ENCODE measurements at regions not wholly inside any gene's neighbourhood (a gene's known extent, or its start where the extent isn't known, plus 50 kb on each side); places are given as distances from the start of the nearest gene placed in this dataset.
"Not testable (repeated sequence)": the region's sequence is repeated elsewhere in the genome, so short reads cannot be mapped to it uniquely, and the experiment has no call there.

- Histone ChIP-seq H3K27me3 (ENCODE audit: insufficient read depth, low read length) (no peaks in the 10 kb centered on the region), H4K91ac (ENCODE audit: low read depth, low read length) (no peak overlapping the region), H2BK120ac (ENCODE audit: insufficient read depth, low read length, poor library complexity) (peak overlapping the region; percentile 33), H3K79me1 (ENCODE audit: low read length) (peaks cover 7% of the 10 kb centered on the region), H3K4ac (ENCODE audit: low read depth, low read length) (no peak overlapping the region), H2AK5ac (ENCODE audit: low read length) (no peak overlapping the region), H2AFZ (ENCODE audit: insufficient read depth, low read length, poor library complexity) (no peak overlapping the region), H3K14ac (ENCODE audit: low read length) (peak overlapping the region; percentile 56), H3K79me2 (ENCODE audit: control insufficient read depth, insufficient read depth, low read length, poor library complexity) (no peaks in the 10 kb centered on the region), H3K9ac (ENCODE audit: low read length) (no peak overlapping the region), H3K4me1 (ENCODE audit: control insufficient read depth in 1 of 2, insufficient read depth in 2 of 2, low read length in 2 of 2) (peaks cover 9% of the 10 kb centered on the region in 2 experiments), H3K18ac (ENCODE audit: low read length) (no peak overlapping the region), H3K4me3 (ENCODE audit: low read depth, low read length) (no peak overlapping the region), H2BK5ac (ENCODE audit: low read depth, low read length, poor library complexity) (peak overlapping the region; percentile 93), H4K8ac (ENCODE audit: low read depth, low read length) (peak overlapping the region; percentile 70), H3K4me2 (ENCODE audit: low read length) (no peak overlapping the region), H3K9me3 (ENCODE audit: insufficient read depth, low read depth, low read length) (no peaks in the 10 kb centered on the region), H4K12ac (ENCODE audit: low read depth, low read length) (no peak overlapping the region), H3K27ac (ENCODE audit: low read depth, low read length) (peak overlapping the region; percentile 78), H2BK12ac (ENCODE audit: low read length) (no peak overlapping the region), H3K36me3 (ENCODE audit: control insufficient read depth in 1 of 2, insufficient read depth in 2 of 2, low read length in 2 of 2) (no peaks in the 10 kb centered on the region), H3K23ac (ENCODE audit: low read length) (no peak overlapping the region)
- peak in 1 of 2 donors; percentile 18 for DNase-seq
- WGBS (ENCODE audit: extremely low coverage, insufficient coverage, insufficient read length): no CpG with 5 or more reads among the region's 3 CpGs
Measured at GRCh38 chr10:80966326-80966986, 428.8 kb downstream of the SH2D4B start.

- H2BK12ac ChIP-seq (ENCODE audit: low read length); H3K4me1 ChIP-seq (ENCODE audit: control insufficient read depth in 1 of 2, insufficient read depth in 2 of 2, low read length in 2 of 2); H2AK5ac ChIP-seq (ENCODE audit: low read length); H2BK120ac ChIP-seq (ENCODE audit: insufficient read depth, low read length, poor library complexity); H4K12ac ChIP-seq (ENCODE audit: low read depth, low read length); H3K4me2 ChIP-seq (ENCODE audit: low read length); DNase-seq; H3K9me3 ChIP-seq (ENCODE audit: insufficient read depth, low read depth, low read length); H3K4me3 ChIP-seq (ENCODE audit: low read depth, low read length); H3K27me3 ChIP-seq (ENCODE audit: insufficient read depth, low read length); H3K79me2 ChIP-seq (ENCODE audit: control insufficient read depth, insufficient read depth, low read length, poor library complexity); H3K79me1 ChIP-seq (ENCODE audit: low read length); H3K18ac ChIP-seq (ENCODE audit: low read length); H2AFZ ChIP-seq (ENCODE audit: insufficient read depth, low read length, poor library complexity); H4K8ac ChIP-seq (ENCODE audit: low read depth, low read length); H3K36me3 ChIP-seq (ENCODE audit: control insufficient read depth in 1 of 2, insufficient read depth in 2 of 2, low read length in 2 of 2); H3K27ac ChIP-seq (ENCODE audit: low read depth, low read length); H3K9ac ChIP-seq (ENCODE audit: low read length); H3K14ac ChIP-seq (ENCODE audit: low read length); H3K23ac ChIP-seq (ENCODE audit: low read length); H3K4ac ChIP-seq (ENCODE audit: low read depth, low read length): not testable (repeated sequence)
- Histone ChIP-seq H2BK5ac (ENCODE audit: low read depth, low read length, poor library complexity) (peak overlapping the region; percentile 27), H4K91ac (ENCODE audit: low read depth, low read length) (peak overlapping the region; percentile 47)
- WGBS (ENCODE audit: extremely low coverage, insufficient coverage, insufficient read length): no CpG with 5 or more reads among the region's 4 CpGs
Measured at GRCh38 chr10:80967357-80967756, 429.7 kb downstream of the SH2D4B start.

- H3K79me1 ChIP-seq (ENCODE audit: low read length): peaks cover 4% of the 10 kb centered on the region
- H2AFZ ChIP-seq (ENCODE audit: insufficient read depth, low read length, poor library complexity): no peak overlapping the region
- H3K27me3 ChIP-seq (ENCODE audit: insufficient read depth, low read length): no peaks in the 10 kb centered on the region
- no peak overlapping the region for H3K4me3 ChIP-seq (ENCODE audit: low read depth, low read length)
- no peak overlapping the region for H2BK120ac ChIP-seq (ENCODE audit: insufficient read depth, low read length, poor library complexity)
- H3K23ac ChIP-seq (ENCODE audit: low read length): no peak overlapping the region
- no peak overlapping the region for H2AK5ac ChIP-seq (ENCODE audit: low read length)
- no peak overlapping the region for H4K91ac ChIP-seq (ENCODE audit: low read depth, low read length)
- H3K9ac ChIP-seq (ENCODE audit: low read length): no peak overlapping the region
- no peak overlapping the region for H2BK12ac ChIP-seq (ENCODE audit: low read length)
- H3K4me1 ChIP-seq (ENCODE audit: control insufficient read depth in 1 of 2, insufficient read depth in 2 of 2, low read length in 2 of 2): peaks cover 8 to 9% of the 10 kb centered on the region in 2 experiments
- DNase-seq: no peak
- no peak overlapping the region for H3K4ac ChIP-seq (ENCODE audit: low read depth, low read length)
- H3K4me2 ChIP-seq (ENCODE audit: low read length): no peak overlapping the region
- H3K18ac ChIP-seq (ENCODE audit: low read length): no peak overlapping the region
- H2BK5ac ChIP-seq (ENCODE audit: low read depth, low read length, poor library complexity): no peak overlapping the region
- no peaks in the 10 kb centered on the region for H3K79me2 ChIP-seq (ENCODE audit: control insufficient read depth, insufficient read depth, low read length, poor library complexity)
- no peak overlapping the region for H3K27ac ChIP-seq (ENCODE audit: low read depth, low read length)
- H4K8ac ChIP-seq (ENCODE audit: low read depth, low read length): no peak overlapping the region
- no peaks in the 10 kb centered on the region for H3K36me3 ChIP-seq (ENCODE audit: control insufficient read depth in 1 of 2, insufficient read depth in 2 of 2, low read length in 2 of 2)
- no peaks in the 10 kb centered on the region for H3K9me3 ChIP-seq (ENCODE audit: insufficient read depth, low read depth, low read length)
- no peak overlapping the region for H3K14ac ChIP-seq (ENCODE audit: low read length)
- no peak overlapping the region for H4K12ac ChIP-seq (ENCODE audit: low read depth, low read length)
Measured at GRCh38 chr10:80968903-80969302, 431.2 kb downstream of the SH2D4B start.

DNA sequence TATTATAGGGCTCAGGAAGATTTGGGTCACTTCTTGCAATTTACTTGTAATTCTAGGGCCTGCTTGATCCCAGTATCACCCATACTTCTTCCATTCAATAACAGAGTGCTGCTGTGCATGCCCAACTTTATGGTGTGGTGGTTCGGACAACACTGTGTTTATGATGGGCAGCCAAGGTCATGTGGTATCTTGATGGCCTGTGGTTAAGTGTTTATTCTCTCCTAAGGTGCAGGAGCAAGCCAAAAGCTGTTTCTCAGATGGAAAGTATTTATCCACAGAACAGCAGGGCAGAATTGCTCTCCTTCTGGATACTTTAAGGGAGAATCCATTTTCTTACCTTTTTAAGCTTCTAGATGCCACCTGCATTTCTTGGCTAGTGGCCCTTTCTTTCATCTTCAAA lies 433.8 kb downstream of the SH2D4B start:
- Histone ChIP-seq H3K27me3 (ENCODE audit: insufficient read depth, low read length) (no peaks in the 10 kb centered on the region), H2BK12ac (ENCODE audit: low read length) (no peak overlapping the region), H4K8ac (ENCODE audit: low read depth, low read length) (no peak overlapping the region), H3K9me3 (ENCODE audit: insufficient read depth, low read depth, low read length) (no peaks in the 10 kb centered on the region), H3K4me3 (ENCODE audit: low read depth, low read length) (no peak overlapping the region), H3K4ac (ENCODE audit: low read depth, low read length) (no peak overlapping the region), H2AFZ (ENCODE audit: insufficient read depth, low read length, poor library complexity) (no peak overlapping the region), H4K12ac (ENCODE audit: low read depth, low read length) (no peak overlapping the region), H3K36me3 (ENCODE audit: control insufficient read depth in 1 of 2, insufficient read depth in 2 of 2, low read length in 2 of 2) (no peaks in the 10 kb centered on the region), H3K4me1 (ENCODE audit: control insufficient read depth in 1 of 2, insufficient read depth in 2 of 2, low read length in 2 of 2) (peaks cover 4 to 7% of the 10 kb centered on the region in 2 experiments), H3K18ac (ENCODE audit: low read length) (no peak overlapping the region), H2BK5ac (ENCODE audit: low read depth, low read length, poor library complexity) (no peak overlapping the region), H3K27ac (ENCODE audit: low read depth, low read length) (no peak overlapping the region), H4K91ac (ENCODE audit: low read depth, low read length) (no peak overlapping the region), H3K79me1 (ENCODE audit: low read length) (peaks cover 4% of the 10 kb centered on the region), H3K14ac (ENCODE audit: low read length) (no peak overlapping the region), H3K9ac (ENCODE audit: low read length) (no peak overlapping the region), H2BK120ac (ENCODE audit: insufficient read depth, low read length, poor library complexity) (no peak overlapping the region), H2AK5ac (ENCODE audit: low read length) (no peak overlapping the region), H3K4me2 (ENCODE audit: low read length) (no peak overlapping the region), H3K23ac (ENCODE audit: low read length) (no peak overlapping the region), H3K79me2 (ENCODE audit: control insufficient read depth, insufficient read depth, low read length, poor library complexity) (no peaks in the 10 kb centered on the region)
- DNase-seq: no peak
- no CpG with 5 or more reads among the region's 1 CpG for WGBS (ENCODE audit: extremely low coverage, insufficient coverage, insufficient read length)

Measured in trophoblast cell (in vitro differentiated cells and primary cell).